ENCODE measurements at regions not wholly inside any gene's neighbourhood (a gene's known extent, or its start where the extent isn't known, plus 50 kb on each side); places are given as distances from the start of the nearest gene placed in this dataset.

DNA sequence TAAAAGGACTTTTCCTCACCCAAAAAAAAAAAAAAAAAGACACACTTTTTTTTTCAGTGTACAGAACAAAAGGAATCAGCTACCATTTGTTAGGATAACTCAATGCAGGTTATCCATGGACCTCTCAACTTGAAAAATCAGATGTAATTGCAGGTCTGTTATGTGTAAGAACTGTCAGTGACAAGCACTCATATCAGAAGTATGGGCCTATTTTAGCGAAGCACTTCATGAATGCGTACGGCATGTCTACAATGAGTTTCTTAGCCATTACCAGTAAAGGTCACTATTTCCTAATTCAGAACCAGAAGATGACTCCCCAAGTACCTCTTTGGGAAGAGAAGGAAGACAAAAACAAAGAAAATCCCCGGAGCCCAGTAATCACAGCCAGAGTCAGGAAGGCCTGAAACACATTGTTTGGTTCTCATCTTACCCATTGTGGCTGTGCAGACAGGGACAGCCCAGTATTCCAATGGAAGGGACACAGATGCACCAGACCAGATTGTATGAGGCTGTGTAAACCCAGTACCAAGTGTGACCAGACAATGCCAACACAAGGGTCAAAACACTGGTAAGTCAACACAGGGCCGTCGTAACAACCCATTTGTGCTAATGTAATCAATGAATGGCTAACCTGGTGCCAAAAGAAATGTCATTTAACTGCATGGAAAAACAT is 188.0 kb downstream of the PMP22 start:
- no peak overlapping the region for H3K18ac ChIP-seq (ENCODE audit: low read length)
- no peak overlapping the region for H2BK12ac ChIP-seq (ENCODE audit: low read length)
- no peak for DNase-seq
- no CpG with 5 or more reads among the region's 6 CpGs for WGBS (ENCODE audit: extremely low coverage, insufficient coverage, insufficient read length)
- no peaks in the 10 kb centered on the region for H3K4me1 ChIP-seq (ENCODE audit: control insufficient read depth in 1 of 2, insufficient read depth in 2 of 2, low read length in 2 of 2)
- no peaks in the 10 kb centered on the region for H3K9me3 ChIP-seq (ENCODE audit: insufficient read depth, low read depth, low read length)
- H4K12ac ChIP-seq (ENCODE audit: low read depth, low read length) = no peak overlapping the region
- H3K14ac ChIP-seq (ENCODE audit: low read length) = no peak overlapping the region
- H3K27ac ChIP-seq (ENCODE audit: low read depth, low read length) = no peak overlapping the region
- no peak overlapping the region for H2AFZ ChIP-seq (ENCODE audit: insufficient read depth, low read length, poor library complexity)
- no peak overlapping the region for H2AK5ac ChIP-seq (ENCODE audit: low read length)
- H3K23ac ChIP-seq (ENCODE audit: low read length) = no peak overlapping the region
- no peaks in the 10 kb centered on the region for H3K79me1 ChIP-seq (ENCODE audit: low read length)
- no peaks in the 10 kb centered on the region for H3K36me3 ChIP-seq (ENCODE audit: control insufficient read depth in 1 of 2, insufficient read depth in 2 of 2, low read length in 2 of 2)
- H3K79me2 ChIP-seq (ENCODE audit: control insufficient read depth, insufficient read depth, low read length, poor library complexity) = no peaks in the 10 kb centered on the region
- H3K4ac ChIP-seq (ENCODE audit: low read depth, low read length) = no peak overlapping the region
- no peak overlapping the region for H2BK120ac ChIP-seq (ENCODE audit: insufficient read depth, low read length, poor library complexity)
- no peaks in the 10 kb centered on the region for H3K27me3 ChIP-seq (ENCODE audit: insufficient read depth, low read length)
- no peak overlapping the region for H3K4me2 ChIP-seq (ENCODE audit: low read length)
- no peak overlapping the region for H4K8ac ChIP-seq (ENCODE audit: low read depth, low read length)
- no peak overlapping the region for H3K9ac ChIP-seq (ENCODE audit: low read length)
- no peak overlapping the region for H2BK5ac ChIP-seq (ENCODE audit: low read depth, low read length, poor library complexity)
- no peak overlapping the region for H3K4me3 ChIP-seq (ENCODE audit: low read depth, low read length)
- H4K91ac ChIP-seq (ENCODE audit: low read depth, low read length) = no peak overlapping the region

DNA sequence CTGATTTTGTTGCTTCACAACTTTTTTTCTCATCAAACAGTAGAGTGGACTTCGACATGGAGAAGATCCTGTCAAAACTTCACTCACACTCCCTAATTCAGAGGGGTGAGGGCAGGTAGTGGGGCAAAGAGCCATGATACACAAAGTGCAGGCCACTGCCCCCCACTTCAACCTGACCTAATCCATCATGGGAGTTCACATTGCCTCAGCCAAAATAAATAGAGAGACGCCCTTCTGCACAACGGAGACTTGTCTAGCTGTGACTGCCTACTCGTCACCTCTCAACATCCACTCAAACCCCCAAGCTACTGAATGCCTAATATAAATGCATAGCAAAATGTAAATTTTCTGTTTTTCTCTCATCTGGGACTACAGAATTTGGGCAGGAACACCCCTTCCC is 213.2 kb downstream of the PMP22 start:
- no peaks in the 10 kb centered on the region for H3K27me3 ChIP-seq (ENCODE audit: insufficient read depth, low read length)
- no peak overlapping the region for H4K91ac ChIP-seq (ENCODE audit: low read depth, low read length)
- no CpG with 5 or more reads among the region's 4 CpGs for WGBS (ENCODE audit: extremely low coverage, insufficient coverage, insufficient read length)

DNA sequence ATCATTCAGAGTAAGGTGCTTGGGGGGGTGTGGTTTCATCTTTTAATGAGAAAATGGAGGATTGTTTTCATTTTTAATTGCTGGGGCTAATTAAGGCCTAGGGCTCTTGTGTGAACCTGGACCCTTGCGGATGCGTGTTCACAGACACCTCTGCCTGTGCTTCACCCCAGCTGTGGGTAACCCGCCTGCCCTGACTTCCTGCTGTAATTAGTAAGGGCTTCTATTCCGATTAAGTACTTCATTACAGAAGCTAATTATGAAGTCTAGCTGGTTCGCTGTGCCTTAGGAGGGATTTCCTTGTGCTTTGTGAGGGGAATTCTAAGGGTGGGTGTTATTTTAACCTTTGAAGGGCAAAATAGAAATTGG is 215.3 kb downstream of the PMP22 start:
- no peaks in the 10 kb centered on the region for H3K79me2 ChIP-seq (ENCODE audit: control insufficient read depth, insufficient read depth, low read length, poor library complexity)
- no peak overlapping the region for H2BK120ac ChIP-seq (ENCODE audit: insufficient read depth, low read length, poor library complexity)
- no peaks in the 10 kb centered on the region for H3K79me1 ChIP-seq (ENCODE audit: low read length)
- no peak overlapping the region for H2AK5ac ChIP-seq (ENCODE audit: low read length)
- H3K23ac ChIP-seq (ENCODE audit: low read length) = no peak overlapping the region
- H3K27me3 ChIP-seq (ENCODE audit: insufficient read depth, low read length) = no peaks in the 10 kb centered on the region
- no peak overlapping the region for H3K4ac ChIP-seq (ENCODE audit: low read depth, low read length)
- H3K18ac ChIP-seq (ENCODE audit: low read length) = no peak overlapping the region
- no peak overlapping the region for H2BK5ac ChIP-seq (ENCODE audit: low read depth, low read length, poor library complexity)
- no peak overlapping the region for H4K12ac ChIP-seq (ENCODE audit: low read depth, low read length)
- no peak overlapping the region for H2BK12ac ChIP-seq (ENCODE audit: low read length)
- no CpG with 5 or more reads among the region's 5 CpGs for WGBS (ENCODE audit: extremely low coverage, insufficient coverage, insufficient read length)
- no peak overlapping the region for H3K4me2 ChIP-seq (ENCODE audit: low read length)
- H3K36me3 ChIP-seq (ENCODE audit: control insufficient read depth in 1 of 2, insufficient read depth in 2 of 2, low read length in 2 of 2) = no peaks in the 10 kb centered on the region
- H2AFZ ChIP-seq (ENCODE audit: insufficient read depth, low read length, poor library complexity) = no peak overlapping the region
- H4K91ac ChIP-seq (ENCODE audit: low read depth, low read length) = no peak overlapping the region
- H3K27ac ChIP-seq (ENCODE audit: low read depth, low read length) = no peak overlapping the region
- no peaks in the 10 kb centered on the region for H3K4me1 ChIP-seq (ENCODE audit: control insufficient read depth in 1 of 2, insufficient read depth in 2 of 2, low read length in 2 of 2)
- H3K4me3 ChIP-seq (ENCODE audit: low read depth, low read length) = no peak overlapping the region
- DNase-seq = no peak
- H3K9ac ChIP-seq (ENCODE audit: low read length) = no peak overlapping the region
- no peak overlapping the region for H3K14ac ChIP-seq (ENCODE audit: low read length)
- no peak overlapping the region for H4K8ac ChIP-seq (ENCODE audit: low read depth, low read length)
- H3K9me3 ChIP-seq (ENCODE audit: insufficient read depth, low read depth, low read length) = no peaks in the 10 kb centered on the region

More for the DNA sequence above, 213.2 kb downstream of the PMP22 start:
- Histone ChIP-seq H2BK120ac (ENCODE audit: insufficient read depth, low read length, poor library complexity) (no peak overlapping the region), H3K79me2 (ENCODE audit: control insufficient read depth, insufficient read depth, low read length, poor library complexity) (no peaks in the 10 kb centered on the region), H4K12ac (ENCODE audit: low read depth, low read length) (no peak overlapping the region), H2AFZ (ENCODE audit: insufficient read depth, low read length, poor library complexity) (no peak overlapping the region), H4K8ac (ENCODE audit: low read depth, low read length) (no peak overlapping the region), H3K4ac (ENCODE audit: low read depth, low read length) (no peak overlapping the region), H3K79me1 (ENCODE audit: low read length) (no peaks in the 10 kb centered on the region), H2BK5ac (ENCODE audit: low read depth, low read length, poor library complexity) (no peak overlapping the region), H2AK5ac (ENCODE audit: low read length) (no peak overlapping the region), H3K36me3 (ENCODE audit: control insufficient read depth in 1 of 2, insufficient read depth in 2 of 2, low read length in 2 of 2) (no peaks in the 10 kb centered on the region), H3K4me3 (ENCODE audit: low read depth, low read length) (no peak overlapping the region), H3K4me1 (ENCODE audit: control insufficient read depth in 1 of 2, insufficient read depth in 2 of 2, low read length in 2 of 2) (no peaks in the 10 kb centered on the region), H3K4me2 (ENCODE audit: low read length) (no peak overlapping the region), H3K18ac (ENCODE audit: low read length) (no peak overlapping the region), H2BK12ac (ENCODE audit: low read length) (no peak overlapping the region), H3K27ac (ENCODE audit: low read depth, low read length) (no peak overlapping the region), H3K23ac (ENCODE audit: low read length) (no peak overlapping the region), H3K9me3 (ENCODE audit: insufficient read depth, low read depth, low read length) (no peaks in the 10 kb centered on the region), H3K9ac (ENCODE audit: low read length) (no peak overlapping the region), H3K14ac (ENCODE audit: low read length) (no peak overlapping the region)
- no peak for DNase-seq

GRCh38 chr17:15048933-15049794 is 216.0 kb downstream of the PMP22 start:
- Histone ChIP-seq H4K91ac (ENCODE audit: low read depth, low read length) (no peak overlapping the region), H3K18ac (ENCODE audit: low read length) (no peak overlapping the region), H3K4me1 (ENCODE audit: control insufficient read depth in 1 of 2, insufficient read depth in 2 of 2, low read length in 2 of 2) (no peaks in the 10 kb centered on the region), H3K9ac (ENCODE audit: low read length) (no peak overlapping the region), H2BK12ac (ENCODE audit: low read length) (no peak overlapping the region), H3K79me2 (ENCODE audit: control insufficient read depth, insufficient read depth, low read length, poor library complexity) (no peaks in the 10 kb centered on the region), H3K23ac (ENCODE audit: low read length) (no peak overlapping the region), H3K14ac (ENCODE audit: low read length) (no peak overlapping the region), H3K9me3 (ENCODE audit: insufficient read depth, low read depth, low read length) (no peaks in the 10 kb centered on the region), H2BK5ac (ENCODE audit: low read depth, low read length, poor library complexity) (no peak overlapping the region), H3K36me3 (ENCODE audit: control insufficient read depth in 1 of 2, insufficient read depth in 2 of 2, low read length in 2 of 2) (no peaks in the 10 kb centered on the region), H3K4ac (ENCODE audit: low read depth, low read length) (no peak overlapping the region), H4K8ac (ENCODE audit: low read depth, low read length) (no peak overlapping the region), H3K4me3 (ENCODE audit: low read depth, low read length) (no peak overlapping the region), H2AFZ (ENCODE audit: insufficient read depth, low read length, poor library complexity) (no peak overlapping the region), H3K27me3 (ENCODE audit: insufficient read depth, low read length) (no peaks in the 10 kb centered on the region), H2AK5ac (ENCODE audit: low read length) (no peak overlapping the region), H3K4me2 (ENCODE audit: low read length) (no peak overlapping the region), H3K27ac (ENCODE audit: low read depth, low read length) (no peak overlapping the region), H2BK120ac (ENCODE audit: insufficient read depth, low read length, poor library complexity) (no peak overlapping the region), H4K12ac (ENCODE audit: low read depth, low read length) (no peak overlapping the region), H3K79me1 (ENCODE audit: low read length) (no peaks in the 10 kb centered on the region)
- DNase-seq = no peak
- no CpG with 5 or more reads among the region's 6 CpGs for WGBS (ENCODE audit: extremely low coverage, insufficient coverage, insufficient read length)
